GM12891 (cell line): ENCODE measurements at regions not wholly inside any gene's neighbourhood (a gene's known extent, or its start where the extent isn't known, plus 50 kb on each side); places are given as distances from the start of the nearest gene placed in this dataset.

Experiments
- PAX5 ChIP-seq: IDR thresholded peaks from 2 replicates; pipeline ENCODE4 v1.6.1; 2011; ENCODE audit warnings: low read length, moderate library complexity, mild to moderate bottlenecking; ENCODE audit not compliant: insufficient read depth, severe bottlenecking
- POLR2A ChIP-seq: IDR thresholded peaks from 2 replicates; pipeline ENCODE4 v1.6.1; 2011; ENCODE audit warnings: low read depth, low read length, control low read depth
- POLR2AphosphoS5 ChIP-seq: IDR thresholded peaks from 2 replicates; pipeline ENCODE4 v1.6.1; 2011; ENCODE audit warnings: low read depth, low read length, control low read depth
- POU2F2 ChIP-seq: IDR thresholded peaks from 2 replicates; pipeline ENCODE4 v1.6.1; 2011; ENCODE audit warnings: low read depth, mild to moderate bottlenecking, control low read depth, low read length, moderate library complexity
- SPI1 ChIP-seq: IDR thresholded peaks from 2 replicates; pipeline ENCODE4 v1.6.1; 2011; ENCODE audit warnings: low read depth, low read length, control low read depth
- TAF1 ChIP-seq: IDR thresholded peaks from 2 replicates; pipeline ENCODE4 v1.6.1; 2011; ENCODE audit warnings: low read depth, low read length, control low read depth

DNA sequence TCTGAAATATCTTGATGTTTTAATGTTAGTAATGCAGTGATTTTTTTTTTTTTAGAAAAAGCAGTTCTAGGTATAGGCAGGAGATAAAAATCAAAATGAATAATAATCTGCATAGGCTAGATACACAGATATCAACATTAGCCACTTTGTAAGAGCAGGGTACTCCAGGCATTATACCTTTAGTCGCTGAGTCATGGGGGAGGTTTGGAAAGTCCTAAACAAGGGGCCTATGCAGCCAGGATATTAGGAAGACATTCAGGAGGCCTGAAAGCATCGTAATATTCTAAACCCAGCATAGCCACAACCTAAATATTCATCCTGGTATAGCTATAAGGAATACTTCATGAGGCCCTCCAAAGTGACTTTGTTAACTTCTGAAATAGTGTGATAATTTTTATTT lies 258.1 kb upstream of the NECTIN3 start:
- TF ChIP-seq POLR2AphosphoS5 (no peak), TAF1 (no peak), POLR2A (no peak), SPI1 (no peak), POU2F2 (no peak), PAX5 (no peak)
